ENCODE measurements at regions not wholly inside any gene's neighbourhood (a gene's known extent, or its start where the extent isn't known, plus 50 kb on each side); places are given as distances from the start of the nearest gene placed in this dataset.

- POLR2A ChIA-PET = interaction anchor here (0.7 kb wide), 1 partner anchor 18 kb away, joined by 4 read pairs; no protein-coding TSS in a partner anchor
These were observed 248.0 kb downstream of the TMEM182 start for GRCh38 chr2:103009871-103010270.

GRCh38 chr2:103010306-103010705 lies 248.5 kb downstream of the TMEM182 start:
- no peak for TF ChIP-seq CTCF (IDR thresholded peaks at IDR 0.05)
- no peaks in the 10 kb centered on the region for H3K9me3 Mint-ChIP-seq

More at GRCh38 chr2:103009871-103010270, 248.0 kb downstream of the TMEM182 start:
- H3K27me3 Mint-ChIP-seq = no peaks in the 10 kb centered on the region
- H3K9me3 Mint-ChIP-seq = no peaks in the 10 kb centered on the region
- intact Hi-C loops (cut with micrococcal nuclease) = no loop called here
- DNase-seq = no peak
- no peaks in the 10 kb centered on the region for H3K4me1 Mint-ChIP-seq (ENCODE audit: low read depth)
- no peak for ATAC-seq
- no peaks in the 10 kb centered on the region for H3K36me3 Mint-ChIP-seq (ENCODE audit: low read depth)
- no peak overlapping the region for H3K27ac Mint-ChIP-seq
- no peak for TF ChIP-seq CTCF (IDR thresholded peaks at IDR 0.05)
- H3K4me3 Mint-ChIP-seq = no peak overlapping the region
- CTCF ChIA-PET = no interaction called here

GRCh38 chr2:103010751-103011150 lies 248.9 kb downstream of the TMEM182 start:
- POLR2A ChIA-PET = no interaction called here
- no peak for TF ChIP-seq CTCF (IDR thresholded peaks at IDR 0.05)
- Mint-ChIP-seq H3K27me3 (no peaks in the 10 kb centered on the region), H3K9me3 (no peaks in the 10 kb centered on the region), H3K4me1 (ENCODE audit: low read depth) (no peaks in the 10 kb centered on the region), H3K36me3 (ENCODE audit: low read depth) (no peaks in the 10 kb centered on the region), H3K27ac (no peak overlapping the region), H3K4me3 (no peak overlapping the region)
- ATAC-seq (no peak), DNase-seq (no peak)
- intact Hi-C loops (cut with micrococcal nuclease) = no loop called here
- CTCF ChIA-PET = no interaction called here

More at GRCh38 chr2:103010306-103010705, 248.5 kb downstream of the TMEM182 start:
- no peak for DNase-seq
- ATAC-seq = no peak
- H3K36me3 Mint-ChIP-seq (ENCODE audit: low read depth) = no peaks in the 10 kb centered on the region
- no peak overlapping the region for H3K27ac Mint-ChIP-seq
- CTCF ChIA-PET = no interaction called here
- H3K4me1 Mint-ChIP-seq (ENCODE audit: low read depth) = no peaks in the 10 kb centered on the region
- no peak overlapping the region for H3K4me3 Mint-ChIP-seq
- no peaks in the 10 kb centered on the region for H3K27me3 Mint-ChIP-seq
- intact Hi-C loops (cut with micrococcal nuclease) = no loop called here
- POLR2A ChIA-PET = no interaction called here

GRCh38 chr2:103012590-103012989 lies 250.8 kb downstream of the TMEM182 start:
- intact Hi-C loops (cut with micrococcal nuclease) = no loop called here
- POLR2A ChIA-PET = no interaction called here
- no peak for DNase-seq
- ATAC-seq = no peak
- no peaks in the 10 kb centered on the region for H3K27me3 Mint-ChIP-seq
- TF ChIP-seq CTCF (IDR thresholded peaks at IDR 0.05) = no peak
- CTCF ChIA-PET = no interaction called here
- H3K4me3 Mint-ChIP-seq = no peak overlapping the region
- H3K27ac Mint-ChIP-seq = no peak overlapping the region
- H3K9me3 Mint-ChIP-seq = no peaks in the 10 kb centered on the region
- H3K4me1 Mint-ChIP-seq (ENCODE audit: low read depth) = no peaks in the 10 kb centered on the region
- H3K36me3 Mint-ChIP-seq (ENCODE audit: low read depth) = no peaks in the 10 kb centered on the region

- no peak overlapping the region for H3K27ac Mint-ChIP-seq
- H3K9me3 Mint-ChIP-seq = peaks cover 2% of the 10 kb centered on the region
- no peaks in the 10 kb centered on the region for H3K36me3 Mint-ChIP-seq (ENCODE audit: low read depth)
- H3K27me3 Mint-ChIP-seq = no peaks in the 10 kb centered on the region
- POLR2A ChIA-PET = no interaction called here
- no peak overlapping the region for H3K4me3 Mint-ChIP-seq
- CTCF ChIA-PET = no interaction called here
- ATAC-seq (no peak), DNase-seq (no peak)
- intact Hi-C loops (cut with micrococcal nuclease) = no loop called here
- TF ChIP-seq CTCF (IDR thresholded peaks at IDR 0.05) = no peak
- no peaks in the 10 kb centered on the region for H3K4me1 Mint-ChIP-seq (ENCODE audit: low read depth)
These were observed 263.2 kb downstream of the TMEM182 start for GRCh38 chr2:103025056-103025455.
